Right lobe of liver (tissue), 4 donors: ENCODE measurements at regions not wholly inside any gene's neighbourhood (a gene's known extent, or its start where the extent isn't known, plus 50 kb on each side); places are given as distances from the start of the nearest gene placed in this dataset.

ENCODE experiments used
- POLR2A ChIP-seq: fragments of 450-650 bp; IDR thresholded peaks from one replicate; pipeline ENCODE4 v1.6.1; 2017; ENCODE audit warnings: antibody characterized with exemption, mild to moderate bottlenecking
- TF ChIP-seq, protein P1 (sequence below), 4 donors: fragments of 200-600 bp in 3 of 4; fragments of 450-650 bp in 1 of 4; IDR thresholded peaks; one replicate each; pipeline versions ENCODE4 v1.5.1 to v1.8.0; 2016 to 2022; ENCODE audit warnings: antibody characterized with exemption in 4 of 4, mild to moderate bottlenecking in 2 of 4
- donor health status: DM: no; HTN: no; CAD: no.
- donor health status: DM: no; HTN: no; CAD: no.
- donor health status: DM: no; HTN: yes; CAD: no.

- TF ChIP-seq, protein P1, sequence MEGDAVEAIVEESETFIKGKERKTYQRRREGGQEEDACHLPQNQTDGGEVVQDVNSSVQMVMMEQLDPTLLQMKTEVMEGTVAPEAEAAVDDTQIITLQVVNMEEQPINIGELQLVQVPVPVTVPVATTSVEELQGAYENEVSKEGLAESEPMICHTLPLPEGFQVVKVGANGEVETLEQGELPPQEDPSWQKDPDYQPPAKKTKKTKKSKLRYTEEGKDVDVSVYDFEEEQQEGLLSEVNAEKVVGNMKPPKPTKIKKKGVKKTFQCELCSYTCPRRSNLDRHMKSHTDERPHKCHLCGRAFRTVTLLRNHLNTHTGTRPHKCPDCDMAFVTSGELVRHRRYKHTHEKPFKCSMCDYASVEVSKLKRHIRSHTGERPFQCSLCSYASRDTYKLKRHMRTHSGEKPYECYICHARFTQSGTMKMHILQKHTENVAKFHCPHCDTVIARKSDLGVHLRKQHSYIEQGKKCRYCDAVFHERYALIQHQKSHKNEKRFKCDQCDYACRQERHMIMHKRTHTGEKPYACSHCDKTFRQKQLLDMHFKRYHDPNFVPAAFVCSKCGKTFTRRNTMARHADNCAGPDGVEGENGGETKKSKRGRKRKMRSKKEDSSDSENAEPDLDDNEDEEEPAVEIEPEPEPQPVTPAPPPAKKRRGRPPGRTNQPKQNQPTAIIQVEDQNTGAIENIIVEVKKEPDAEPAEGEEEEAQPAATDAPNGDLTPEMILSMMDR (IDR thresholded peaks at IDR 0.05): no peak
- TF ChIP-seq POLR2A: no peak
Observed at GRCh38 chr1:87167157-87167789, 161.4 kb upstream of the LMO4 start.
